Stimulated activated CD4-positive, alpha-beta T cell treated with anti-CD3 and anti-CD28 coated beads, Interleukin-2, amount 100 ng/mL, for 48 hours (primary cell): ENCODE measurements at regions not wholly inside any gene's neighbourhood (a gene's known extent, or its start where the extent isn't known, plus 50 kb on each side); places are given as distances from the start of the nearest gene placed in this dataset.

ENCODE experiments used
- DNase-seq, 2 donors: peaks; one replicate each; pipeline ENCODE4 v3.0.0-alpha.2; 2020

DNA sequence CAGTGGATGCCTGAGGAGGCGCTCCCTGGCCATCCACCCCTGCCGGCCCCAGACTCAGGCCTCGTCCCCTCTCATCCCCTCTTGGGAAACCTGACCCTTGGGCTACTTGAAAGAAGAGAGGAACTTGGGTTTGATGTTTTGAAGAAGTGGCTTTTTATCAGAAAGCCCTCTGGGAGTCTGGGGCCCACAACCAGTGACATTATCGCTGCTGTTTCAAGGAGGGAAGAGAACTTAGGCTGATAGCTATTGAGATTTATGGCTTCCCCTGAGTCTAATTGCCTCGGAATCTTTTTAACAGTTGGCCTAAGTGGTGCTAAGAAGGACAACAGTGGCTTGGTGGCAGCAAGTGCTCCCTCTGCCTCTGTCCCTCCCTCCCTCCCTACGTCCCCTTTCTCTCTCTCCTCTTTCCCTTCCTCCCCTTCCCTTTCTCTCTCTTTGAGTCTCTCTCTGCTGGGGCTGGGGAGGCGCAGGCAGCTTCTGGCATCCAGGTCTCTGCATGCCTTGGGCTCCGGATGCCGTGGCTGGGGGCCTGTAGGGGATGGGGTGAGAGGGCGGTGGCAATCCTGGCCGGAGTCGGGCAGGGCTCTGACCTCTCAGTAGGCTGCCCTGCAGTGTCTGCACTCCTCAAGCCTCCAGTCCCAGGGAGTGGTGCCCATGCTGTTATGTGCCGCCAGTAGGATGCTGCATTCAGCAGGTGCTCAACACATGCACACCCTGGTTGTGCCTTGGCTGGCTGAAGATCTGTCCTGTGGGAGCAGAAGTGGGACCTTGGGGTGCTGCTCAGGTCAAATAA lies 49.6 kb upstream of the RXRA start:
- no peak for DNase-seq
